ENCODE measurements at regions not wholly inside any gene's neighbourhood (a gene's known extent, or its start where the extent isn't known, plus 50 kb on each side); places are given as distances from the start of the nearest gene placed in this dataset.

DNA sequence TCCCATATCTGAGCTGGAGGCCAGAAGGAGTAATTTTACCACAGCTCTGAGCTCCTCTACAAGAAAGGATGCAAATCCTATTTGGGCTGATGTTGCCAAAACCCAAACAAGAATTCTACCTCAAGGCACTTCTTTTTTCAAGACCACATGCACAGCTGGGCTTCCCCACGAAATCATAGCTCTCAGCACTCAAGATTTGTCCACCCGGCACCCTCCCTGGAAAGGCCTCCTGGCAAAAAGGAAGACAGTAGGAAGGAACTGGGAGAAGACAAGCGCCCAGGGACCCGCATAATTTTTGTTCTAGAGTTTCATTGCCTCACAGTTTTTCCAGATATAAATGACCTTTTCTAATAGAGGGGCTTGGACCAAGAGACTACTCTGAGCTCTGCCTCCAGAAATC lies 90.5 kb downstream of the BANF2 start:
- DNase-seq (ENCODE audit: low spot score), result no peak

DNA sequence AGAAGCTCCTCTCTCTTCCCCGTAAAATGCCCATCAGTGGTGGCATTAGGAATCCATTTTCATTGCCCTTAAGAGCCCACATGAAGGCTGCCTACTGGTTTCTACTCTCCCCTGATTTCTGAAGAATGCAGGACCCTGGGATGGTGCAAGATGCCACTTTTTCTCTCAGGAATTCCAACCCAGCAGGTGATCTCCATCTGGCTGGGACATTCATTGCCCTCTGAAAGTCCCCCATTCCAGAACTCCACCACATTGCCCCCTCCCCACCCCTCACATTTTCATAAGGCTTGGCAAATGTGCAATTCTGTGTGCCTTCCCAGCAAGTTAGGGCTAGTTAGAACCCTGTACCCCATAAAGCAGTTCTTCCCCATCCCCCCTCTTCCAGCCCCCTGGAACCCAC lies 88.0 kb downstream of the BANF2 start:
- no peak for DNase-seq (ENCODE audit: low spot score)

DNA sequence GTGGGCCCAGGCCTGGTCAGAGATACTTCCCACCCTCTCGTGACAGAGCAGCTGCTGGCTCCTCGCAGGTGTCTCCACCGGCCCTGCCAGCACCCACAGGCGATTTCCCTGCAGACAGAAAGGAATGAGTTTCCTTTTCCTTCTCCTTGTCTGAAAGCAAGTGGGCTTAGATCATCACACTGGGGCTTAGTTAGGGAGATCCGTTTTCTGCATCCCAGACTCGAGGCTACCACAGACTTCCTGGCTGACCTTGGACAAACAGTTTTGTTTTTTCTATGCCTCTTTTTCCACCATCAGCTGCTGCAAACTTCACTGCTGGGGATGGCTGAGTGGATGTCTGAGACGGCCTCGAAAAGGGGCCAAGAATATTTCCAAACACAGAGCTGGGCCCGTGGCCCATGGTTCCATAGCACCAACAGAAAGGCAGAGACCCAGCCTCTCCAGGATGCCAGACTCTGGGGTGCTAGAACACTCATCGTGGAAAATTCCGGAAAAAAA lies 86.5 kb downstream of the BANF2 start:
- no peak for DNase-seq (ENCODE audit: low spot score)

Data from SW480 (cell line).